T-helper 17 cell (primary cell): ENCODE measurements at regions not wholly inside any gene's neighbourhood (a gene's known extent, or its start where the extent isn't known, plus 50 kb on each side); places are given as distances from the start of the nearest gene placed in this dataset.

Source experiments
- ATAC-seq: fragments of 150-1000 bp; cut with Tn5 transposase; 2 replicates; pipeline ENCODE4 v1.10.0; 2021; ENCODE audit warnings: mild to moderate bottlenecking, moderate library complexity
- DNase-seq, 3 donors: peaks; one replicate each; pipeline versions ENCODE4 v3.0.0 to v3.0.0-alpha.2; 2020 to 2021
- H3K9me3 ChIP-seq: one replicate; pipeline ENCODE4 v1.7.0; 2013; ENCODE audit warnings: low read length, mild to moderate bottlenecking; ENCODE audit not compliant: control insufficient read depth, poor library complexity, severe bottlenecking
- H3K27ac Mint-ChIP-seq: one replicate; pipeline ENCODE4 v1.8.0; 2022; ENCODE audit warnings: mild to moderate bottlenecking, moderate library complexity, mixed read lengths
- H3K27me3 Mint-ChIP-seq: one replicate; pipeline ENCODE4 v1.8.0; 2022; ENCODE audit warnings: mixed read lengths
- H3K36me3 Mint-ChIP-seq: one replicate; pipeline ENCODE4 v1.8.0; 2022; ENCODE audit warnings: low read depth, mixed read lengths
- H3K4me1 Mint-ChIP-seq: one replicate; pipeline ENCODE4 v1.8.0; 2022; ENCODE audit warnings: mild to moderate bottlenecking, mixed read lengths
- H3K4me3 Mint-ChIP-seq: one replicate; pipeline ENCODE4 v1.8.0; 2022; ENCODE audit warnings: mild to moderate bottlenecking, moderate library complexity, mixed read lengths

GRCh38 chr2:207241198-207241597 is 75.5 kb upstream of the KLF7 start:
- H3K4me1 Mint-ChIP-seq: peaks cover 2% of the 10 kb centered on the region
- DNase-seq: no peak
- no peak overlapping the region for H3K4me3 Mint-ChIP-seq
- H3K9me3 ChIP-seq: no peaks in the 10 kb centered on the region
- H3K27ac Mint-ChIP-seq: no peak overlapping the region
- no peaks in the 10 kb centered on the region for H3K36me3 Mint-ChIP-seq
- ATAC-seq: no peak
- no peaks in the 10 kb centered on the region for H3K27me3 Mint-ChIP-seq

- Mint-ChIP-seq H3K27me3 (no peaks in the 10 kb centered on the region), H3K4me3 (no peak overlapping the region), H3K36me3 (no peaks in the 10 kb centered on the region), H3K4me1 (peaks cover 2% of the 10 kb centered on the region), H3K27ac (no peak overlapping the region)
- no peak for ATAC-seq
- DNase-seq: no peak
- no peaks in the 10 kb centered on the region for H3K9me3 ChIP-seq
Observed at GRCh38 chr2:207243601-207244000, 77.9 kb upstream of the KLF7 start.

GRCh38 chr2:207244971-207245925 is 79.5 kb upstream of the KLF7 start:
- Mint-ChIP-seq H3K27me3 (no peaks in the 10 kb centered on the region), H3K36me3 (no peaks in the 10 kb centered on the region), H3K4me3 (no peak overlapping the region), H3K4me1 (peaks cover 4% of the 10 kb centered on the region), H3K27ac (no peak overlapping the region)
- no peak for DNase-seq
- H3K9me3 ChIP-seq: no peaks in the 10 kb centered on the region
- no peak for ATAC-seq

GRCh38 chr2:207248702-207249377 is 83.1 kb upstream of the KLF7 start:
- no peak overlapping the region for H3K27ac Mint-ChIP-seq
- no peak overlapping the region for H3K4me3 Mint-ChIP-seq
- peaks cover 4% of the 10 kb centered on the region for H3K4me1 Mint-ChIP-seq
- no peaks in the 10 kb centered on the region for H3K9me3 ChIP-seq
- ATAC-seq (no peak), DNase-seq (no peak)
- H3K27me3 Mint-ChIP-seq: peaks cover 13% of the 10 kb centered on the region
- H3K36me3 Mint-ChIP-seq: no peaks in the 10 kb centered on the region

GRCh38 chr2:207251022-207251421 is 85.3 kb upstream of the KLF7 start:
- H3K4me1 Mint-ChIP-seq: peaks cover 2% of the 10 kb centered on the region

GRCh38 chr2:207251573-207252192 is 85.9 kb upstream of the KLF7 start:
- H3K27me3 Mint-ChIP-seq: peaks cover 34% of the 10 kb centered on the region
- H3K4me3 Mint-ChIP-seq: peak overlapping the region; percentile 16
- no peaks in the 10 kb centered on the region for H3K36me3 Mint-ChIP-seq
- no peak overlapping the region for H3K27ac Mint-ChIP-seq
- ATAC-seq: no peak
- peaks cover 2% of the 10 kb centered on the region for H3K4me1 Mint-ChIP-seq
- H3K9me3 ChIP-seq: no peaks in the 10 kb centered on the region
- DNase-seq: no peak

More at GRCh38 chr2:207251022-207251421, 85.3 kb upstream of the KLF7 start:
- H3K27me3 Mint-ChIP-seq: peaks cover 31% of the 10 kb centered on the region
- ATAC-seq (no peak), DNase-seq (no peak)
- no peaks in the 10 kb centered on the region for H3K9me3 ChIP-seq
- H3K36me3 Mint-ChIP-seq: no peaks in the 10 kb centered on the region
- H3K4me3 Mint-ChIP-seq: no peak overlapping the region
- no peak overlapping the region for H3K27ac Mint-ChIP-seq

GRCh38 chr2:207252416-207252815 is 86.7 kb upstream of the KLF7 start:
- DNase-seq (no peak), ATAC-seq (no peak)
- Mint-ChIP-seq H3K4me3 (no peak overlapping the region), H3K27ac (peak overlapping the region; percentile 19), H3K27me3 (peaks cover 36% of the 10 kb centered on the region), H3K4me1 (peaks cover 2% of the 10 kb centered on the region), H3K36me3 (no peaks in the 10 kb centered on the region)
- no peaks in the 10 kb centered on the region for H3K9me3 ChIP-seq

GRCh38 chr2:207252979-207253645 is 87.4 kb upstream of the KLF7 start:
- Mint-ChIP-seq H3K4me3 (no peak overlapping the region), H3K4me1 (peaks cover 2% of the 10 kb centered on the region), H3K36me3 (no peaks in the 10 kb centered on the region), H3K27ac (peak overlapping the region; percentile 19), H3K27me3 (peaks cover 36% of the 10 kb centered on the region)
- DNase-seq (no peak), ATAC-seq (no peak)
- no peaks in the 10 kb centered on the region for H3K9me3 ChIP-seq

GRCh38 chr2:207253666-207254345 is 88.1 kb upstream of the KLF7 start:
- no peaks in the 10 kb centered on the region for H3K9me3 ChIP-seq
- no peak overlapping the region for H3K27ac Mint-ChIP-seq
- DNase-seq (no peak), ATAC-seq (no peak)
- H3K4me3 Mint-ChIP-seq: peak overlapping the region; percentile 37
- H3K27me3 Mint-ChIP-seq: peaks cover 36% of the 10 kb centered on the region
- H3K4me1 Mint-ChIP-seq: peaks cover 2% of the 10 kb centered on the region
- H3K36me3 Mint-ChIP-seq: no peaks in the 10 kb centered on the region

GRCh38 chr2:207254591-207255464 is 89.1 kb upstream of the KLF7 start:
- ATAC-seq (no peak), DNase-seq (no peak)
- no peak overlapping the region for H3K27ac Mint-ChIP-seq
- H3K4me3 Mint-ChIP-seq: no peak overlapping the region
- H3K27me3 Mint-ChIP-seq: peaks cover 37% of the 10 kb centered on the region
- no peaks in the 10 kb centered on the region for H3K9me3 ChIP-seq
- no peaks in the 10 kb centered on the region for H3K4me1 Mint-ChIP-seq
- H3K36me3 Mint-ChIP-seq: no peaks in the 10 kb centered on the region

GRCh38 chr2:207255565-207256470 is 90.1 kb upstream of the KLF7 start:
- H3K27ac Mint-ChIP-seq: no peak overlapping the region
- ATAC-seq: no peak

More at GRCh38 chr2:207255565-207256470, 90.1 kb upstream of the KLF7 start:
- H3K4me3 Mint-ChIP-seq: no peak overlapping the region
- H3K4me1 Mint-ChIP-seq: no peaks in the 10 kb centered on the region
- no peaks in the 10 kb centered on the region for H3K9me3 ChIP-seq
- H3K27me3 Mint-ChIP-seq: peaks cover 47% of the 10 kb centered on the region
- H3K36me3 Mint-ChIP-seq: no peaks in the 10 kb centered on the region
- no peak for DNase-seq
